Endothelial cell (in vitro differentiated cells): ENCODE measurements at regions not wholly inside any gene's neighbourhood (a gene's known extent, or its start where the extent isn't known, plus 50 kb on each side); places are given as distances from the start of the nearest gene placed in this dataset.
A peak's percentile ranks its signal among the peaks of the same experiment; 100 is the strongest.
"Not testable (repeated sequence)": the region's sequence is repeated elsewhere in the genome, so short reads cannot be mapped to it uniquely, and the experiment has no call there.

Experiments used
- DNase-seq: peaks from one replicate; pipeline ENCODE4 v3.0.0; 2021; ENCODE audit warnings: low spot score
- H3K27ac Mint-ChIP-seq: one replicate; pipeline ENCODE4 v1.8.0; 2021; ENCODE audit warnings: mixed read lengths, inconsistent platforms; ENCODE audit not compliant: unreplicated experiment
- H3K27me3 Mint-ChIP-seq: one replicate; pipeline ENCODE4 v1.8.0; 2021; ENCODE audit warnings: mild to moderate bottlenecking, moderate library complexity, mixed read lengths, inconsistent platforms; ENCODE audit not compliant: unreplicated experiment
- H3K36me3 Mint-ChIP-seq: one replicate; pipeline ENCODE4 v1.8.0; 2021; ENCODE audit warnings: mild to moderate bottlenecking, low read depth, mixed read lengths, inconsistent platforms; ENCODE audit not compliant: unreplicated experiment
- H3K4me1 Mint-ChIP-seq: one replicate; pipeline ENCODE4 v1.8.0; 2021; ENCODE audit warnings: mild to moderate bottlenecking, mixed read lengths, inconsistent platforms; ENCODE audit not compliant: unreplicated experiment
- H3K4me3 Mint-ChIP-seq: one replicate; pipeline ENCODE4 v1.8.0; 2021; ENCODE audit warnings: mild to moderate bottlenecking, mixed read lengths, inconsistent platforms; ENCODE audit not compliant: unreplicated experiment
- H3K9me3 Mint-ChIP-seq: one replicate; pipeline ENCODE4 v1.8.0; 2021; ENCODE audit warnings: mixed read lengths, inconsistent platforms; ENCODE audit not compliant: unreplicated experiment
- TF ChIP-seq, protein P1 (sequence below): fragments of 200-600 bp; sonication (generic); IDR thresholded peaks from one replicate; pipeline ENCODE4 v1.5.0; 2021; ENCODE audit warnings: antibody characterized with exemption; ENCODE audit not compliant: unreplicated experiment

DNA sequence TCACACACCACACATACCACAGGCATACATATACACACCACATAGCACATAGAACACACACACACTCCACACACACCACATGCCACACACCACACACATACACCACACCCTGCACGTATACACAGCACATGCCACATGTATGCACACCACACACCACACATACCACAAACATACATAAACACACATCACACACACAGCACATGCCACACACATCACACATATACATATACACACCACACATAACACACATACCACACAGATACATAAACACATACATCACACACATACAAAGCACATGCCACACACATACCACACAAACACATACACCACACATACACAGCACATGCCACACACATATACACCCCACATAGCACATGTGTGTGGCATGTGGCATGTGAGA is 171.1 kb downstream of the OR4M2 start:
- peaks cover 36% of the 10 kb centered on the region for H3K27me3 Mint-ChIP-seq
- H3K9me3 Mint-ChIP-seq: peaks cover 65% of the 10 kb centered on the region
- H3K4me1 Mint-ChIP-seq: no peaks in the 10 kb centered on the region
- TF ChIP-seq, protein P1, sequence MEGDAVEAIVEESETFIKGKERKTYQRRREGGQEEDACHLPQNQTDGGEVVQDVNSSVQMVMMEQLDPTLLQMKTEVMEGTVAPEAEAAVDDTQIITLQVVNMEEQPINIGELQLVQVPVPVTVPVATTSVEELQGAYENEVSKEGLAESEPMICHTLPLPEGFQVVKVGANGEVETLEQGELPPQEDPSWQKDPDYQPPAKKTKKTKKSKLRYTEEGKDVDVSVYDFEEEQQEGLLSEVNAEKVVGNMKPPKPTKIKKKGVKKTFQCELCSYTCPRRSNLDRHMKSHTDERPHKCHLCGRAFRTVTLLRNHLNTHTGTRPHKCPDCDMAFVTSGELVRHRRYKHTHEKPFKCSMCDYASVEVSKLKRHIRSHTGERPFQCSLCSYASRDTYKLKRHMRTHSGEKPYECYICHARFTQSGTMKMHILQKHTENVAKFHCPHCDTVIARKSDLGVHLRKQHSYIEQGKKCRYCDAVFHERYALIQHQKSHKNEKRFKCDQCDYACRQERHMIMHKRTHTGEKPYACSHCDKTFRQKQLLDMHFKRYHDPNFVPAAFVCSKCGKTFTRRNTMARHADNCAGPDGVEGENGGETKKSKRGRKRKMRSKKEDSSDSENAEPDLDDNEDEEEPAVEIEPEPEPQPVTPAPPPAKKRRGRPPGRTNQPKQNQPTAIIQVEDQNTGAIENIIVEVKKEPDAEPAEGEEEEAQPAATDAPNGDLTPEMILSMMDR: no peak
- DNase-seq: no peak
- peaks cover 46% of the 10 kb centered on the region for H3K36me3 Mint-ChIP-seq
- H3K4me3 Mint-ChIP-seq: peak overlapping the region; percentile 14
- H3K27ac Mint-ChIP-seq: peak overlapping the region; percentile 3

DNA sequence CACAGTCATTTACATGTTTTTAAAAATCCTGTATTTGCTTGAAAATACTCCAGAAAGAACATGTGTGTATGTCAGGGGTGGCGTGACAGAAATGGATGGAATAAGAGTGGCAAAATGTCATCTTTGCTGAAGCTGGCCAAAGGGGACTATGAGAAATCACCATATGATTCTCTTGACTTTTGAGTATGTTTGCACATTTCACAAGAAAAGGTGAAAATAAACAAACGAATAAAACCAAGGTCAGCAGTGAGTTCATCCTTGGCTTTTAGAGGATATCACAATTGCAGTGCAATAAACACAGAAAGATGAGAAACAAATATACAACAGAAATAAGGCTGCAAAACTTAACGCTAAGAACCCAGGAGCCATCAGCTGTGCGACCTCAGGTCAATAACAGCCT is 171.7 kb downstream of the OR4M2 start:
- H3K9me3 Mint-ChIP-seq: peaks cover 70% of the 10 kb centered on the region
- H3K4me1 Mint-ChIP-seq, H3K27ac Mint-ChIP-seq, DNase-seq, H3K4me3 Mint-ChIP-seq: not testable (repeated sequence)
- H3K27me3 Mint-ChIP-seq: peaks cover 37% of the 10 kb centered on the region
- peaks cover 49% of the 10 kb centered on the region for H3K36me3 Mint-ChIP-seq

DNA sequence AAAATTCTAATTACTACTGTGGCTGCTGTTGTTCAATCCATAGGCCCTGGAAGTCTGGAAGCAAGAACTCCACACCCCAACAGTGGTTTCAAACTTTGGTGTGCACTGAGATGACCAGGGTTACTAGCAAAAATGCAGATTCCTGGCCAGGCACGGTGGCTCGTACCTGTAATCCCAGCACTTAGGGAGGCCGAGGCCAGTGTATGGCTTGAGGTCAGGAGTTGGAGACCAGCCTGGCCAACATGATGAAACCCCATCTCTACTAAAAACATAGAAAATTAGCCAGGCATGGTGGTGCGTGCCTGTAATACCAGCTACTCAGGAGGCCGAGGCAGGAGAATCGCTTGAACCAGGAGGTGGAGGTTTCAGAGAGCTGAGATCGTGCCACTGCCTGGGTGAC is 172.2 kb downstream of the OR4M2 start:
- H3K4me3 Mint-ChIP-seq, H3K4me1 Mint-ChIP-seq, DNase-seq, H3K27ac Mint-ChIP-seq: not testable (repeated sequence)
- peaks cover 35% of the 10 kb centered on the region for H3K27me3 Mint-ChIP-seq
- H3K9me3 Mint-ChIP-seq: peaks cover 70% of the 10 kb centered on the region
- peaks cover 49% of the 10 kb centered on the region for H3K36me3 Mint-ChIP-seq

DNA sequence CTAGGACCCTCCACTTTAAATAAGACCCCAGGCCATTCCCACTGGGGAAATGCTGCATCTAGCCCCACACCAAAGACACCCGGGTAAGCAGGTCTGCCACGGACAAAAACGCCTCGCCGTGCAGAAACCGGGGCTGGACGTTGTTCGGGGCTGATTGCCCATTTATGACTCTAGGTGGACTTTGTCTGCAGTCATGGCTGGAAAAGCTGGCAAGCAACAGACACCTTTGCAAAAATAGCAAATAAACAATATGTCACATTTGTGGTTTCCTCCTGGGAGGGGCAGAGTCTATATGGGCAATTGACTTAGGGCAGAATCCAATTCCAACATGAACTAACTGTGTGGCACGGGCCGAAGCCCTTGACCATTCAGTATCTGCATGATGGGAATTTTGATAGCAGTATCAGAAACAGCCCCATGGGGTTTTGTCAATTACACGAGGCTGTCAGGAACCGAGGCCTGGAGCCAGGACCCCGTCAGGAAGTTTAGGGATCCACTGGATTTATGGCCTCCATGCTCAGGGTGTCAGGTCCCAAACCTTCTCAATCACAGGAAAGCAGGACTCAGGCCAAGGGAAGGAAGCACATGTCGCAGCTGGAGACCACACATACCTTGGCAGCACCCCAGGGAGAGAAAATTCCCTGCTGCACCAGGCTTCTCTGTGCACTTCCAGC is 172.8 kb downstream of the OR4M2 start:
- H3K4me3 Mint-ChIP-seq: peak overlapping the region; percentile 48
- peaks cover 46% of the 10 kb centered on the region for H3K36me3 Mint-ChIP-seq
- peaks cover 33% of the 10 kb centered on the region for H3K27me3 Mint-ChIP-seq
- H3K9me3 Mint-ChIP-seq: peaks cover 64% of the 10 kb centered on the region
- H3K27ac Mint-ChIP-seq, DNase-seq, H3K4me1 Mint-ChIP-seq: not testable (repeated sequence)

GRCh38 chr15:22253676-22254408 is 173.5 kb downstream of the OR4M2 start:
- Mint-ChIP-seq H3K4me1 (no peaks in the 10 kb centered on the region), H3K27ac (no peak overlapping the region), H3K9me3 (peaks cover 57% of the 10 kb centered on the region), H3K4me3 (no peak overlapping the region), H3K36me3 (peaks cover 40% of the 10 kb centered on the region), H3K27me3 (peaks cover 29% of the 10 kb centered on the region)
- TF ChIP-seq, protein P1: no peak
- no peak for DNase-seq

- H3K4me1 Mint-ChIP-seq, H3K4me3 Mint-ChIP-seq, DNase-seq, H3K27ac Mint-ChIP-seq: not testable (repeated sequence)
- peaks cover 35% of the 10 kb centered on the region for H3K27me3 Mint-ChIP-seq
- H3K9me3 Mint-ChIP-seq: peaks cover 54% of the 10 kb centered on the region
- peaks cover 42% of the 10 kb centered on the region for H3K36me3 Mint-ChIP-seq
Measured at GRCh38 chr15:22254409-22255045, 174.2 kb downstream of the OR4M2 start.

DNA sequence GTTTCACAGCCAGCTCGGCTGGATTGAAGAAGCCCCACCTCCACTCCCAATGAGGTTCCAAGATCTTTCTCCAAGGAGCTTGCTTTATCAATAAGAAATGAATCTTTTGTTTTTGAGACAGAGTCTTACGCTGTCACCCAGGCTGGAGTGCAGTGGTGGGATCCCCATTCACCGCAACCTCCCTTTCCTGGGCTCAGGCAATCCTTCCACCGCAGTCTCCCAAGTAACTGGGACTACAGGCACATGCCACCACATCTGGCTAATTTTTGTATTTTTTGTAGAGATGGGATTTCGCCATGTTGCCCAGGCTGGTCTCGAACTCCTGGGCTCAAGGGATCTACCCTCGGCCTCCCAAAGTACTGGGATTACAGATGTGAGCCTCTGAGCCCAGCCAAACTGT is 175.3 kb downstream of the OR4M2 start:
- H3K4me1 Mint-ChIP-seq, DNase-seq, H3K27ac Mint-ChIP-seq, H3K4me3 Mint-ChIP-seq: not testable (repeated sequence)
- Mint-ChIP-seq H3K9me3 (peaks cover 56% of the 10 kb centered on the region), H3K27me3 (peaks cover 41% of the 10 kb centered on the region), H3K36me3 (peaks cover 52% of the 10 kb centered on the region)

DNA sequence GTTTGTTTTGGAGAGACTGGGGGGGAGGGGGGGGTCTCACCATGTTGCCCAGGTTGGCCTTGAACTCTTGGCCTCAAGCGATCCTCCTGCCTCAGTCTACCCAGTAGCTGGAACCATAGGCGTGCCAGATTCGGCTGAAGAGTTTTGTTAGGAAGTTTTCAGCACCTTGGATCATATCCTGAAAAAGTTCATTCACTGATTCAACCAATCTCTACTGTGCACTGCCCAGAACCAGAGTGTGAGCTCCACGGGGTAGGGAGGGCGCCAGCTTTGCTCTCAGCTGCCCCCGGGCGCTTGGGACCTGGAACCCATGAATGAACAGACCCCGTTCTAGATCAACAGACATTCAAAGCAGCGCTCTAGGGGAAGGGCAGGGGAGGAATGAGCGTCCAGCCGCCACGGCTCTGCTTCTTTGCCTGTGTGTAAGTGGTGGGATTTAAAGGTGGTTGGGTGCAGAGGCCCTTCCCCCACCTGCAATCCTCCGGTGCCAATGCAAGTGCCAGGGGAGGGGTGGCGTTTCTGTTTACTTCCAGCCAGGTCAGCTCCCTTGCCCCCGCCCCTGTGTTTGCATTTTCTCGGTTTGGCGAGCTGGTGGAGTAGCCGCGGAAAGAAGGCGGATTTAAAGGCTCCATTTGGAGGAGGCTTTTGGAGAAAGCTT is 176.2 kb downstream of the OR4M2 start:
- not testable (repeated sequence) for H3K4me1 Mint-ChIP-seq

More for the DNA sequence above, 176.2 kb downstream of the OR4M2 start:
- DNase-seq, H3K4me3 Mint-ChIP-seq, H3K27ac Mint-ChIP-seq: not testable (repeated sequence)
- Mint-ChIP-seq H3K36me3 (peaks cover 51% of the 10 kb centered on the region), H3K9me3 (peaks cover 57% of the 10 kb centered on the region), H3K27me3 (peaks cover 39% of the 10 kb centered on the region)
